ENCODE measurements at regions not wholly inside any gene's neighbourhood (a gene's known extent, or its start where the extent isn't known, plus 50 kb on each side); places are given as distances from the start of the nearest gene placed in this dataset.

DNA sequence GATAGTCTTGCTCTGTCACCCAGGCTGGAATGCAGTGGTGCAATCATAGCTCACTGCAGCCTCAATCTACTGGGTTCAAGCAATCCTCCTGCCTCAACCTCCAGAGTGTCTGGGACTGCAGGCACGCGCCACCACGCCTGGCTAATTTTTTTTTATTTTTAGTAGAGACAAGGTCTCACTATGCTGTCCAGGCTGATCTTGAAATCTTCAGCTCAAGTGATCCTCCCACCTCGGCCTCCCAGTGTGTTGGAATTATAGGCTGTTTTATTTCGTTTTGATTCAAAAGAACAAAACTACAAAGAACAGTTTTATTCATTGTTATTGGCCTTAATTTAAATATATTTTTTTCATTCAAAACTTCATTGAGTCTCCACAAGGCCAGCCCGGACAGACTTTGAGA is 109.8 kb upstream of the NFE2L3 start:
- in situ Hi-C loops (cut with MboI; ENCODE audit: low sequenced_read_pairs, unreplicated experiment), result no loop called here
- DNase-seq (ENCODE audit: low spot score), result no peak
- TF ChIP-seq, protein P1, sequence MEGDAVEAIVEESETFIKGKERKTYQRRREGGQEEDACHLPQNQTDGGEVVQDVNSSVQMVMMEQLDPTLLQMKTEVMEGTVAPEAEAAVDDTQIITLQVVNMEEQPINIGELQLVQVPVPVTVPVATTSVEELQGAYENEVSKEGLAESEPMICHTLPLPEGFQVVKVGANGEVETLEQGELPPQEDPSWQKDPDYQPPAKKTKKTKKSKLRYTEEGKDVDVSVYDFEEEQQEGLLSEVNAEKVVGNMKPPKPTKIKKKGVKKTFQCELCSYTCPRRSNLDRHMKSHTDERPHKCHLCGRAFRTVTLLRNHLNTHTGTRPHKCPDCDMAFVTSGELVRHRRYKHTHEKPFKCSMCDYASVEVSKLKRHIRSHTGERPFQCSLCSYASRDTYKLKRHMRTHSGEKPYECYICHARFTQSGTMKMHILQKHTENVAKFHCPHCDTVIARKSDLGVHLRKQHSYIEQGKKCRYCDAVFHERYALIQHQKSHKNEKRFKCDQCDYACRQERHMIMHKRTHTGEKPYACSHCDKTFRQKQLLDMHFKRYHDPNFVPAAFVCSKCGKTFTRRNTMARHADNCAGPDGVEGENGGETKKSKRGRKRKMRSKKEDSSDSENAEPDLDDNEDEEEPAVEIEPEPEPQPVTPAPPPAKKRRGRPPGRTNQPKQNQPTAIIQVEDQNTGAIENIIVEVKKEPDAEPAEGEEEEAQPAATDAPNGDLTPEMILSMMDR (IDR thresholded peaks at IDR 0.05; ENCODE audit: borderline replicate concordance, control extremely low read depth, extremely low read depth, insufficient read depth, missing control alignments), result no peak

DNA sequence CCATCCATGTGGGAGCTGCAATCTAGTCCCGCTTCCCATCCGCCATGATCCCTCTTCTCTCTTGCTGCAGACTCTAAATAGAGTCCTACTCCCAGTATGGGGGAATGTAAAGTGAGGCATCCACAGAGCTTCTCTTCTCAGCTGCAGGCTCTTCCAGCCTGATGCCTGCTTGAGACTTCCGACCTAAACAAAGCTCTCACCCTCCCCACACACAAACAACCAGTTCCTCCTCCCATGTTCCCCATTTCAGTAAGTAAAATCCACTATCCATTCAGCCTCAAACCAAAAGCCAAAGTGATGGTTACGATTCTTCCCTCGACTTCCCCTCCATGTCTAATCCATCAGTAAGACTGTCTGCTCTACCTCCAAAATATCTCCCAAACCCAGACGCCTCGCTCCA is 108.2 kb upstream of the NFE2L3 start:
- DNase-seq (ENCODE audit: low spot score), result no peak
- in situ Hi-C loops (cut with MboI; ENCODE audit: low sequenced_read_pairs, unreplicated experiment), result no loop called here
- TF ChIP-seq, protein P1 (IDR thresholded peaks at IDR 0.05; ENCODE audit: borderline replicate concordance, control extremely low read depth, extremely low read depth, insufficient read depth, missing control alignments), result no peak

DNA sequence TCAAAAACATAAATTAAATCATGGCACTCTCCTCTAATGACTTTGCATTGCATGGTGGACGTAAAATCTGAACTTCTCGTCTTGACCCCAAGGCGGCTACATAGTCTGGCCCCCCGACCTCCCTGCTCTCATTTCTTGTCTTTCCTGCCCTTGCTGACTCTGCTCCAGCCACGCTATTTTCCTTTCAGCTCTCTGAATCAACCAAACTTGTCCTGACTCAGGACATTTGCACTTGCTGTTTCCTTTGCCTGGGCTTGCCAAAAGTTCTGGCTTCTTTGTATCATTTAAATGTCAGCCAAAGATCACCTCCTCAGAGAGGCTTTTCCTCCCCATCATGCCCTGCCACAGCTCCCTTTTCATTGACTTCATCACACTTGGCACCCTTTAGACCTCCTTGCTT is 107.7 kb upstream of the NFE2L3 start:
- in situ Hi-C loops (cut with MboI; ENCODE audit: low sequenced_read_pairs, unreplicated experiment), result no loop called here
- DNase-seq (ENCODE audit: low spot score), result no peak
- TF ChIP-seq, protein P1 (IDR thresholded peaks at IDR 0.05; ENCODE audit: borderline replicate concordance, control extremely low read depth, extremely low read depth, insufficient read depth, missing control alignments), result no peak

DNA sequence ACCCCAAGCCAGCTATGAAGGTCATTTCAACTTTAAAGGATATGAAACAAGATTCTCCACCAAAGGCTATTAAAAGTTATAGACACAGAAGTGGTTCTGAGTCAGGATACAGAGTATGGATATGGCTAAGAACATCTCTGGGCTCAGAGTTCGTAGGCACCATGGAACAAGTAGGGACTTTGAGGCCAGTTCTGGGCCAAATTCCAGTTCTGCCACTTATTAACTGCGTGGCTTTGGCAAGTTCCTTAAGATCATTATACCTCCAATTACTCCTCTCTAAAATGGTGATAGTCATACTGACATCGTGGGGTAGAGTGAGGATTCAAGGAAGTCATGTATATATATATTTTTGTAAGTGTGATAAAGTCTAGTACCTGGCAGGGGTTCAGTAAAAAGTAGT is 105.8 kb upstream of the NFE2L3 start:
- in situ Hi-C loops (cut with MboI; ENCODE audit: low sequenced_read_pairs, unreplicated experiment), result no loop called here
- TF ChIP-seq, protein P1 (IDR thresholded peaks at IDR 0.05; ENCODE audit: borderline replicate concordance, control extremely low read depth, extremely low read depth, insufficient read depth, missing control alignments), result no peak
- no peak for DNase-seq (ENCODE audit: low spot score)

DNA sequence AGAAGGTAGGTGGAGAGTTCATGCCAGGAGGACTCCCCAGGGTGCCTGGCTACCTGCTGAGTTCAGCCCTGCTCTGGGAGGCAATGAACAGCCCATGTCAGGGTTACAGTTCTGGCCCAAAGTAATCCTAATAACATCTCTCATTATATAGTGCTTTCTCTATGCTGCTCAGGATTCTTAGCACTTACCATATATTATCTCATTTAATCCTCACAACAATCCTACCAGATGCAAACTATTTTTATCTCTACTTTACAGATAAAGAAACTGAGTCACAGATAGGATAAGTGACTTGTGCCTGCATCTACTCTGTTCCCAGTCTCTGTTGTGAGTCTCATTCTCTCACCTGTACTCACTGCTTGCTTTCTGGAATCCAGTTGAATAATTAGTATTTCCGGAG is 105.1 kb upstream of the NFE2L3 start:
- DNase-seq (ENCODE audit: low spot score), result no peak
- TF ChIP-seq, protein P1 (IDR thresholded peaks at IDR 0.05; ENCODE audit: borderline replicate concordance, control extremely low read depth, extremely low read depth, insufficient read depth, missing control alignments), result no peak
- in situ Hi-C loops (cut with MboI; ENCODE audit: low sequenced_read_pairs, unreplicated experiment), result no loop called here

DNA sequence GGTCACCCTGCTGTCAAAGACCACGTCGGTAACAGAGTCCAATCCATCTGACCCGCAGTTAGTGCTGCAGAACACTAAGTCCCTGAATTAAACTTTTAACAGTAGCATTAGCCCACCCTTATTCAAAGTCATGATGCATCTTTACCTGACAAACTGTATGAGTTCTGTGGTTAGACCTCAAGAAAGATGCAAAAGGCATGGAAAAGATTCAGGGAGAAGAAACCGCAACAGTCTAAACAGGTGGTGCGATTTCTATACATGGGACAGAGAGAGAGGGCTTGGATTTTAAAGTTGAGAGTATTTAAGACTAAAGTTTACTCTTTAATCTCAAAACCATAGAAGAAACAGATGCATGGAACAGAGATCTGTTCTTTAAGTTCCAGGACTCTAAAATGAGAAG is 103.3 kb upstream of the NFE2L3 start:
- TF ChIP-seq, protein P1 (IDR thresholded peaks at IDR 0.05; ENCODE audit: borderline replicate concordance, control extremely low read depth, extremely low read depth, insufficient read depth, missing control alignments), result no peak
- no peak for DNase-seq (ENCODE audit: low spot score)
- in situ Hi-C loops (cut with MboI; ENCODE audit: low sequenced_read_pairs, unreplicated experiment), result no loop called here

DNA sequence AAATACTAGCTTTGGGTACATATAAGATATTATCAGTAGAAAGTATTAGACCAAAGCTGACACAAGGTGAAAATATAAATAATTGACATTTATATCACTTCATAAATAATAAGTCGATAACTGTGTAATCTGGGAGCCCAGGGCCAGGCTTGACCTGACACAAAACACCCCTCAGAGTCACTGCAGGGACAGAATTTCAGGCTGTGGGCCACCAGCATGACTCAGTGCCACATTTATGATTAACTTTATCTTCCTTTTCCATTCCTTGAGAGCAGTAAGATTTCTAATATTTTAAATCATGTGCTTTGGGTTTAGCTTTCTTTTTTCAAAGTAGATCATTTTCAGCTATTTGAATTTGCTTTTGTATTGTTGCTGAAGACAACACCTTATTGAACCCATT is 102.9 kb upstream of the NFE2L3 start:
- TF ChIP-seq, protein P1 (IDR thresholded peaks at IDR 0.05; ENCODE audit: borderline replicate concordance, control extremely low read depth, extremely low read depth, insufficient read depth, missing control alignments), result no peak

More for the DNA sequence above, 102.9 kb upstream of the NFE2L3 start:
- in situ Hi-C loops (cut with MboI; ENCODE audit: low sequenced_read_pairs, unreplicated experiment), result no loop called here
- no peak for DNase-seq (ENCODE audit: low spot score)
